ENCODE measurements at regions not wholly inside any gene's neighbourhood (a gene's known extent, or its start where the extent isn't known, plus 50 kb on each side); places are given as distances from the start of the nearest gene placed in this dataset.
"Not testable (repeated sequence)": the region's sequence is repeated elsewhere in the genome, so short reads cannot be mapped to it uniquely, and the experiment has no call there.

- DNase-seq = no peak
These were observed 2747.1 kb downstream of the PCDH7 start for GRCh38 chr4:33467291-33467690.

GRCh38 chr4:33470805-33471204, 2750.6 kb downstream of the PCDH7 start:
- no peak for DNase-seq

GRCh38 chr4:33477715-33478114, 2757.5 kb downstream of the PCDH7 start:
- no peak for DNase-seq

GRCh38 chr4:33482773-33483172, 2761.5 kb downstream of the ARAP2 start:
- DNase-seq = no peak

GRCh38 chr4:33485111-33485510, 2759.2 kb downstream of the ARAP2 start:
- DNase-seq = no peak

- no peak for DNase-seq
These were observed 2751.1 kb downstream of the ARAP2 start for GRCh38 chr4:33493231-33493630.

GRCh38 chr4:33494150-33494549, 2750.2 kb downstream of the ARAP2 start:
- no peak for DNase-seq

GRCh38 chr4:33501587-33501986, 2742.7 kb downstream of the ARAP2 start:
- DNase-seq = not testable (repeated sequence)

GRCh38 chr4:33512397-33512796, 2731.9 kb downstream of the ARAP2 start:
- no peak for DNase-seq

- DNase-seq = no peak
These were observed 2725.5 kb downstream of the ARAP2 start for GRCh38 chr4:33518856-33519255.

- no peak for DNase-seq
These were observed 2711.5 kb downstream of the ARAP2 start for GRCh38 chr4:33532821-33533220.

- DNase-seq = no peak
These were observed 2707.4 kb downstream of the ARAP2 start for GRCh38 chr4:33536898-33537297.

- DNase-seq = no peak
These were observed 2706.8 kb downstream of the ARAP2 start for GRCh38 chr4:33537527-33537926.

- DNase-seq = no peak
These were observed 2700.3 kb downstream of the ARAP2 start for GRCh38 chr4:33543941-33544450.

GRCh38 chr4:33551244-33551643, 2693.1 kb downstream of the ARAP2 start:
- DNase-seq = no peak

GRCh38 chr4:33561259-33561658, 2683.1 kb downstream of the ARAP2 start:
- no peak for DNase-seq

GRCh38 chr4:33566649-33567048, 2677.7 kb downstream of the ARAP2 start:
- DNase-seq = no peak

- no peak for DNase-seq
These were observed 2666.5 kb downstream of the ARAP2 start for GRCh38 chr4:33577791-33578190.

GRCh38 chr4:33579951-33580350, 2664.4 kb downstream of the ARAP2 start:
- DNase-seq = no peak

- no peak for DNase-seq
These were observed 2651.6 kb downstream of the ARAP2 start for GRCh38 chr4:33592701-33593100.

GRCh38 chr4:33606951-33607350, 2637.4 kb downstream of the ARAP2 start:
- no peak for DNase-seq

GRCh38 chr4:33616121-33616520, 2628.2 kb downstream of the ARAP2 start:
- DNase-seq = no peak

- no peak for DNase-seq
These were observed 2618.6 kb downstream of the ARAP2 start for GRCh38 chr4:33625748-33626147.

GRCh38 chr4:33626221-33626620, 2618.1 kb downstream of the ARAP2 start:
- DNase-seq = no peak

- no peak for DNase-seq
These were observed 2616.0 kb downstream of the ARAP2 start for GRCh38 chr4:33628296-33628695.

GRCh38 chr4:33649015-33649414, 2595.3 kb downstream of the ARAP2 start:
- no peak for DNase-seq

Measured in NK-92 treated with Interleukin-12 subunit alpha and Interleukin-12 subunit beta, amount 100 ng/mL, for 24 hours (cell line).